ENCODE measurements at regions not wholly inside any gene's neighbourhood (a gene's known extent, or its start where the extent isn't known, plus 50 kb on each side); places are given as distances from the start of the nearest gene placed in this dataset.
"Not testable (repeated sequence)": the region's sequence is repeated elsewhere in the genome, so short reads cannot be mapped to it uniquely, and the experiment has no call there.

GRCh38 chr7:113582471-113582870 lies 336.3 kb downstream of the PPP1R3A start:
- DNase-seq: no peak

- DNase-seq: not testable (repeated sequence)
Measured at GRCh38 chr7:113563257-113563656, 355.6 kb downstream of the PPP1R3A start.

- DNase-seq: no peak
Measured at GRCh38 chr7:113562801-113563200, 356.0 kb downstream of the PPP1R3A start.

- DNase-seq: no peak
Measured at GRCh38 chr7:113562242-113562641, 356.6 kb downstream of the PPP1R3A start.

- no peak for DNase-seq
Measured at GRCh38 chr7:113561446-113561845, 357.4 kb downstream of the PPP1R3A start.

- DNase-seq: no peak
Measured at GRCh38 chr7:113550966-113551365, 367.8 kb downstream of the PPP1R3A start.

- no peak for DNase-seq
Measured at GRCh38 chr7:113548561-113548960, 370.2 kb downstream of the PPP1R3A start.

GRCh38 chr7:113548137-113548536 lies 370.7 kb downstream of the PPP1R3A start:
- DNase-seq: peak; percentile 37 to 73

GRCh38 chr7:113521468-113521867 lies 397.3 kb downstream of the PPP1R3A start:
- no peak for DNase-seq

GRCh38 chr7:113519472-113519871 lies 399.3 kb downstream of the PPP1R3A start:
- no peak for DNase-seq

GRCh38 chr7:113504691-113505090 lies 386.3 kb upstream of the SMIM30 start:
- no peak for DNase-seq

GRCh38 chr7:113504142-113504541 lies 385.8 kb upstream of the SMIM30 start:
- no peak for DNase-seq

GRCh38 chr7:113496586-113496985 lies 378.2 kb upstream of the SMIM30 start:
- DNase-seq: not testable (repeated sequence)

- DNase-seq: not testable (repeated sequence)
Measured at GRCh38 chr7:113494797-113495566, 376.6 kb upstream of the SMIM30 start.

- no peak for DNase-seq
Measured at GRCh38 chr7:113491305-113491704, 373.0 kb upstream of the SMIM30 start.

- no peak for DNase-seq
Measured at GRCh38 chr7:113487925-113488731, 369.8 kb upstream of the SMIM30 start.

- no peak for DNase-seq
Measured at GRCh38 chr7:113486548-113486947, 368.2 kb upstream of the SMIM30 start.

GRCh38 chr7:113483657-113484056 lies 365.3 kb upstream of the SMIM30 start:
- no peak for DNase-seq

GRCh38 chr7:113480537-113480936 lies 362.2 kb upstream of the SMIM30 start:
- no peak for DNase-seq

GRCh38 chr7:113464096-113464855 lies 345.9 kb upstream of the SMIM30 start:
- DNase-seq: no peak

GRCh38 chr7:113460067-113460466 lies 341.7 kb upstream of the SMIM30 start:
- DNase-seq: no peak

- DNase-seq: no peak
Measured at GRCh38 chr7:113456533-113456932, 338.2 kb upstream of the SMIM30 start.

- no peak for DNase-seq
Measured at GRCh38 chr7:113454597-113455169, 336.3 kb upstream of the SMIM30 start.
